Left ventricle myocardium inferior (tissue), 1 donor: ENCODE measurements at regions not wholly inside any gene's neighbourhood (a gene's known extent, or its start where the extent isn't known, plus 50 kb on each side); places are given as distances from the start of the nearest gene placed in this dataset.

Source experiments
- DNase-seq: peaks from one replicate; pipeline ENCODE4 v3.0.0-alpha.2; 2020
- H3K27ac ChIP-seq: fragments of 200-600 bp; replicated peaks from 2 replicates; pipeline ENCODE4 v1.8.0; 2021
- H3K27me3 ChIP-seq: fragments of 200-600 bp; 2 replicates; pipeline ENCODE4 v1.8.0; 2021; ENCODE audit warnings: low read depth
- H3K36me3 ChIP-seq: fragments of 200-600 bp; 2 replicates; pipeline ENCODE4 v1.8.0; 2021
- H3K4me1 ChIP-seq: fragments of 200-600 bp; 2 replicates; pipeline ENCODE4 v1.8.0; 2021
- H3K4me3 ChIP-seq: fragments of 200-600 bp; 2 replicates; pipeline ENCODE4 v1.8.0; 2021; ENCODE audit warnings: mild to moderate bottlenecking, moderate library complexity
- H3K9me3 ChIP-seq: fragments of 200-600 bp; replicated peaks from 2 replicates; pipeline ENCODE4 v1.8.0; 2021
- CTCF ChIP-seq: fragments of 200-600 bp; IDR thresholded peaks from 2 replicates; pipeline ENCODE4 v1.8.0; 2021; ENCODE audit warnings: antibody characterized with exemption, mild to moderate bottlenecking, borderline replicate concordance
- intact Hi-C: fragments of 100-400 bp; cut with micrococcal nuclease; formaldehyde crosslinking; loops from one replicate; pipeline ENCODE4 v1.11.0; 2022
- donor health status: DM: no; HTN: yes; CAD: no; lungs with severe emphysema.

DNA sequence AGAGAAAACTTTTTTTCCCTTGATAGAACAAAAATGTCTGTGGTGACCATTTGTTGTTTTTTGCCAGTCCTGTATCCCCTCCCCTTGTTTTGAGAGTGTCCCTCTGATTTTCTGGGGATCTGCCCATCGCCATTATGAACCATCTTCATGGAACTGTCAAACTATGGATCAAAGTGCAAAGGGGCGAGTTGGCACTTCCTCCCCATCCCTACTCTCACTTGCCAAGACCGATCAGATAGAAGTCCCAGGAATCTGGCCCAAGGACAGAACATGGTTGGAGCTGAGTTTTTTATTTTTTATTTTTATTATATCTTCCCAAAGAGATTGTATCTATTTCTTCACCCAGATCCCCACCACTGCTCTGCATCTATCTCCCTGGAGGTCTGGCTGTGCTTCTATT is 221.4 kb downstream of the IKZF2 start:
- Histone ChIP-seq H3K4me3 (no peak overlapping the region), H3K27ac (no peak overlapping the region), H3K9me3 (peaks cover 2% of the 10 kb centered on the region), H3K36me3 (no peaks in the 10 kb centered on the region), H3K27me3 (no peaks in the 10 kb centered on the region), H3K4me1 (no peaks in the 10 kb centered on the region)
- DNase-seq: no peak
- TF ChIP-seq CTCF: no peak
- intact Hi-C loops: no loop called here

GRCh38 chr2:212929116-212929515 is 222.3 kb downstream of the IKZF2 start:
- no peak for DNase-seq
- H3K9me3 ChIP-seq: peaks cover 6% of the 10 kb centered on the region
- H3K27ac ChIP-seq: no peak overlapping the region
- no peak for TF ChIP-seq CTCF
- intact Hi-C loops: no loop called here
- no peaks in the 10 kb centered on the region for H3K4me1 ChIP-seq
- H3K27me3 ChIP-seq: no peaks in the 10 kb centered on the region
- no peaks in the 10 kb centered on the region for H3K36me3 ChIP-seq
- no peak overlapping the region for H3K4me3 ChIP-seq

- Histone ChIP-seq H3K27me3 (no peaks in the 10 kb centered on the region), H3K9me3 (peaks cover 6% of the 10 kb centered on the region), H3K27ac (peak overlapping the region; percentile 11), H3K4me3 (no peak overlapping the region), H3K36me3 (no peaks in the 10 kb centered on the region), H3K4me1 (no peaks in the 10 kb centered on the region)
- TF ChIP-seq CTCF: no peak
- DNase-seq: no peak
- intact Hi-C loops: no loop called here
Observed at GRCh38 chr2:212928681-212929080, 222.7 kb downstream of the IKZF2 start.

GRCh38 chr2:212926940-212927339 is 224.5 kb downstream of the IKZF2 start:
- H3K27ac ChIP-seq: peak overlapping the region; percentile 30
- H3K27me3 ChIP-seq: no peaks in the 10 kb centered on the region
- no peak overlapping the region for H3K4me3 ChIP-seq
- intact Hi-C loops: no loop called here
- DNase-seq: peak; percentile 58
- no peaks in the 10 kb centered on the region for H3K36me3 ChIP-seq
- H3K4me1 ChIP-seq: no peaks in the 10 kb centered on the region
- H3K9me3 ChIP-seq: peaks cover 6% of the 10 kb centered on the region
- no peak for TF ChIP-seq CTCF

DNA sequence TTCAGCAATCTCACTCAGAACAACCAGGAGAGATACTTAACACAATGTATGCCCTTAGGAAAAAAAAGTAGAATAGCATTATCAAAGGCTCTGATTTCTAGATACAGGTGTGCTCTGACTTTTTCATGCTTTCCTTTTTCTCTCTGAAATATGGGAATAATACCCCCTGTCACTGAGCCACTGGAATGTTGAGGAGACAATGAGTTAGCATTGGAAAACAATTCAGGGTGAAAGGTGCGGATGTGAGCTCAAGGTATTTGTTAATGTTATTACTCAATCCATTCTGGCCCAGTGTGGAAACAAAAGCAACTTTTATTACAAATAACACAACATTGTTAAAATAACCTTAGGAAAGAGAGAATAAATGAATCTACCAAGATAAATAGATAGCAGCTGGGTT is 228.0 kb downstream of the IKZF2 start:
- no peak overlapping the region for H3K27ac ChIP-seq
- no peaks in the 10 kb centered on the region for H3K36me3 ChIP-seq
- no peaks in the 10 kb centered on the region for H3K4me1 ChIP-seq
- no peak for DNase-seq
- no peak overlapping the region for H3K4me3 ChIP-seq
- no peaks in the 10 kb centered on the region for H3K27me3 ChIP-seq
- TF ChIP-seq CTCF: no peak
- H3K9me3 ChIP-seq: peaks cover 6% of the 10 kb centered on the region
- intact Hi-C loops: no loop called here

DNA sequence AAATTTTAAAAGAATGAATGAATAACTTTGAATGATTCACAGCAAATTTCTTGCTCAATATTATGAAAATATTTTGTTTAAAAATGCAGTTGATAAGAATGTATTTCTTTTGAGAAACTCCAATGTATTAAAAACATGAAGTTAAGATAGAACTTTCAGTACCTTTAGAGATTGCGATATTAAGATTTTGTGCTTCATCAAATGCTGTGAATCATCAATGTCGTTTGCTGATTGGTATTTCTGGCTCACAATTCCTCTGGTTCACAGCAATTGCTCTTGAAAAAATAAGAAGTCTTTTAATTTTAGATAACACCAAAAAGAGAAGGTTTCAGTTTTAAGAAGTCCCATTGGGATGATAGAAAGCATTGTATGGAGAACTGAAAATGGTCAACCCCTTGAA is 228.7 kb downstream of the IKZF2 start:
- H3K9me3 ChIP-seq: peaks cover 6% of the 10 kb centered on the region

More for the DNA sequence above, 228.7 kb downstream of the IKZF2 start:
- intact Hi-C loops: no loop called here
- H3K4me1 ChIP-seq: no peaks in the 10 kb centered on the region
- H3K27me3 ChIP-seq: no peaks in the 10 kb centered on the region
- no peak for DNase-seq
- TF ChIP-seq CTCF: no peak
- H3K4me3 ChIP-seq: no peak overlapping the region
- no peaks in the 10 kb centered on the region for H3K36me3 ChIP-seq
- H3K27ac ChIP-seq: no peak overlapping the region
